ENCODE measurements at regions not wholly inside any gene's neighbourhood (a gene's known extent, or its start where the extent isn't known, plus 50 kb on each side); places are given as distances from the start of the nearest gene placed in this dataset.

- no peaks in the 10 kb centered on the region for H3K9me3 Mint-ChIP-seq
- Histone ChIP-seq H3K27ac (ENCODE audit: low read depth, low read length) (no peak overlapping the region), H3K9ac (ENCODE audit: extremely low read depth, low read length, poor library complexity, severe bottlenecking) (no peak overlapping the region), H3K4me3 (ENCODE audit: low read length) (no peak overlapping the region), H3K4me1 (ENCODE audit: control insufficient read depth, insufficient read depth, low read length) (no peaks in the 10 kb centered on the region), H3K27me3 (ENCODE audit: control insufficient read depth, insufficient read depth, low read length, poor library complexity, severe bottlenecking) (no peaks in the 10 kb centered on the region), H3K9me3 (ENCODE audit: control insufficient read depth, low read length) (no peaks in the 10 kb centered on the region), H3K36me3 (ENCODE audit: control insufficient read depth, insufficient read depth, low read length) (no peaks in the 10 kb centered on the region)
- 90 to 98% methylated on average over 2 of the region's 3 CpGs for WGBS, 2 experiments (ENCODE audit: insufficient coverage in 1 of 2, insufficient read length in 1 of 2)
- no peak overlapping the region for H3K4me3 Mint-ChIP-seq
- no peaks in the 10 kb centered on the region for H3K27me3 Mint-ChIP-seq (ENCODE audit: insufficient read depth)
- no peak overlapping the region for H3K27ac Mint-ChIP-seq
- DNase-seq, result no peak
- no peaks in the 10 kb centered on the region for H3K4me1 Mint-ChIP-seq
- no peaks in the 10 kb centered on the region for H3K36me3 Mint-ChIP-seq (ENCODE audit: low read depth)
- no peak for TF ChIP-seq CTCF (conservative IDR thresholded peaks at IDR 0.05)
Observed at GRCh38 chr13:70932511-70932910, 824.3 kb upstream of the KLHL1 start.

DNA sequence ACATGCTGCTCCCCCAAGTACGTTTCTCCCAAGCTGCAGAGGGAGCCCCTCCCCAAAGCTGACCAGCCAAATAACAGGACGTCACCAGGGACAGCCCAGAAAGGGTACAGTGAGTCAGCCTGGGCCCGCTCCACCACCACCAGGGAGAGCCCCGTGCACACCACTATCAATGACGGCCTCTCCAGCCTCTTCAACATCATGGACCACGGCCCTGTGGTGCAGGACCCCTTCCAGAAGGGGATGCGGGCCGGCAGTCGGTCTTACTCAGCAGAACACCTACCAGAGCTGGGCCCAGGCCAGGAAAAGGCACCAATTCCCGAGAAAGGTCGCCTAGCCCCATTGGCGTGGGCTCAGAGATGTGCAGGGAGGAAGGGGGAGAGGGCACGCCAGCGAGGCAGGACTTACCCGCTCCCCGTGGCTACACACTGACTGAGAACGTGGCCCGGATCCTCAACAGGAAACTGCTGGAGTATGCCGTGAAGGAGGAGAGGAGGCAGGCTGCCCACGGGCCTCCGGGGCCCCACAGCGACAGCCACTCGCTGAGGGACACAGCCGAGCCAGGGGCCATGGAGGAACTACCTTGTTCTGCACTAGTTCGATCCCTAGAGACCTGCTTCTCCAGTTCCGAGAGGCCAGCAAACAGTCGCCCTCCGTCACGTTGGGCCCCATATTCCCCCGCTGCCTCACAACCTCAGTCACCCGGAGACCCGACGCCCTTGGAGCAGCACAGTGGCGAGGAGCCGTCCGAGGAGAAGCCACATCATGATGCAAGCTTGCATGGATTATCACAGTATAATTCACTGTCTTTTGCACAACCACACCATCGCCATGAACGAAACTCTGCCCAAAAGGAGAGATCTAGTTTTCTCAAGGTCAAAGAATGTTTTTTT lies 815.9 kb upstream of the KLHL1 start:
- Histone ChIP-seq H3K27ac (ENCODE audit: low read depth, low read length) (no peak overlapping the region), H3K27me3 (ENCODE audit: control insufficient read depth, insufficient read depth, low read length, poor library complexity, severe bottlenecking) (no peaks in the 10 kb centered on the region), H3K9ac (ENCODE audit: extremely low read depth, low read length, poor library complexity, severe bottlenecking) (no peak overlapping the region), H3K4me1 (ENCODE audit: control insufficient read depth, insufficient read depth, low read length) (no peaks in the 10 kb centered on the region), H3K36me3 (ENCODE audit: control insufficient read depth, insufficient read depth, low read length) (no peaks in the 10 kb centered on the region), H3K4me3 (ENCODE audit: low read length) (no peak overlapping the region), H3K9me3 (ENCODE audit: control insufficient read depth, low read length) (no peaks in the 10 kb centered on the region)
- Mint-ChIP-seq H3K27me3 (ENCODE audit: insufficient read depth) (no peaks in the 10 kb centered on the region), H3K36me3 (ENCODE audit: low read depth) (no peaks in the 10 kb centered on the region), H3K9me3 (no peaks in the 10 kb centered on the region), H3K4me3 (no peak overlapping the region), H3K27ac (no peak overlapping the region), H3K4me1 (no peaks in the 10 kb centered on the region)
- WGBS, 2 experiments (ENCODE audit: insufficient coverage in 1 of 2, insufficient read length in 1 of 2), result 93 to 96% methylated on average over 31 to 38 of the region's 38 CpGs
- TF ChIP-seq CTCF (conservative IDR thresholded peaks at IDR 0.05), result no peak
- peak; percentile 43 for DNase-seq

- Mint-ChIP-seq H3K27me3 (ENCODE audit: insufficient read depth) (no peaks in the 10 kb centered on the region), H3K36me3 (ENCODE audit: low read depth) (no peaks in the 10 kb centered on the region), H3K4me3 (no peak overlapping the region), H3K9me3 (no peaks in the 10 kb centered on the region), H3K4me1 (peaks cover 5% of the 10 kb centered on the region), H3K27ac (no peak overlapping the region)
- H3K27me3 ChIP-seq (ENCODE audit: control insufficient read depth, insufficient read depth, low read length, poor library complexity, severe bottlenecking), result no peaks in the 10 kb centered on the region
- no peak overlapping the region for H3K9ac ChIP-seq (ENCODE audit: extremely low read depth, low read length, poor library complexity, severe bottlenecking)
- no peak for DNase-seq
- H3K4me1 ChIP-seq (ENCODE audit: control insufficient read depth, insufficient read depth, low read length), result no peaks in the 10 kb centered on the region
- H3K27ac ChIP-seq (ENCODE audit: low read depth, low read length), result no peak overlapping the region
- no CpG with 5 or more reads among the region's 1 CpG for WGBS, 2 experiments (ENCODE audit: insufficient coverage in 1 of 2, insufficient read length in 1 of 2)
- no peaks in the 10 kb centered on the region for H3K9me3 ChIP-seq (ENCODE audit: control insufficient read depth, low read length)
- no peak overlapping the region for H3K4me3 ChIP-seq (ENCODE audit: low read length)
- TF ChIP-seq CTCF (conservative IDR thresholded peaks at IDR 0.05), result no peak
- no peaks in the 10 kb centered on the region for H3K36me3 ChIP-seq (ENCODE audit: control insufficient read depth, insufficient read depth, low read length)
Observed at GRCh38 chr13:70911286-70911685, 803.0 kb upstream of the KLHL1 start.

Data from endodermal cell (in vitro differentiated cells).